ENCODE measurements at regions not wholly inside any gene's neighbourhood (a gene's known extent, or its start where the extent isn't known, plus 50 kb on each side); places are given as distances from the start of the nearest gene placed in this dataset.
"Not testable (repeated sequence)": the region's sequence is repeated elsewhere in the genome, so short reads cannot be mapped to it uniquely, and the experiment has no call there.

GRCh38 chr2:159880729-159881128 lies 82.7 kb upstream of the CD302 start:
- Histone ChIP-seq H3K9me3 (ENCODE audit: low read depth) (no peaks in the 10 kb centered on the region), H3K36me3 (no peaks in the 10 kb centered on the region), H3K27ac (no peak overlapping the region), H3K4me1 (ENCODE audit: low read depth) (no peaks in the 10 kb centered on the region), H3K27me3 (no peaks in the 10 kb centered on the region), H3K4me3 (no peak overlapping the region)
- no peak for DNase-seq (ENCODE audit: low read depth in 1 of 2, low spot score in 1 of 2)
- TF ChIP-seq CTCF (IDR thresholded peaks at IDR 0.05; ENCODE audit: low read depth, low read length): no peak

- Histone ChIP-seq H3K4me3 (no peak overlapping the region), H3K27ac (no peak overlapping the region), H3K27me3 (no peaks in the 10 kb centered on the region), H3K9me3 (ENCODE audit: low read depth) (no peaks in the 10 kb centered on the region), H3K36me3 (no peaks in the 10 kb centered on the region), H3K4me1 (ENCODE audit: low read depth) (no peaks in the 10 kb centered on the region)
- DNase-seq (ENCODE audit: low read depth in 1 of 2, low spot score in 1 of 2): peak in 1 of 2 donors; percentile 56
- no peak for TF ChIP-seq CTCF (IDR thresholded peaks at IDR 0.05; ENCODE audit: low read depth, low read length)
These were observed 81.1 kb upstream of the CD302 start for GRCh38 chr2:159879051-159879604.

GRCh38 chr2:159875083-159875482 lies 77.1 kb upstream of the CD302 start:
- Histone ChIP-seq H3K27ac (no peak overlapping the region), H3K4me1 (ENCODE audit: low read depth) (no peaks in the 10 kb centered on the region), H3K9me3 (ENCODE audit: low read depth) (no peaks in the 10 kb centered on the region), H3K36me3 (no peaks in the 10 kb centered on the region), H3K27me3 (no peaks in the 10 kb centered on the region), H3K4me3 (no peak overlapping the region)
- TF ChIP-seq CTCF (IDR thresholded peaks at IDR 0.05; ENCODE audit: low read depth, low read length): no peak
- no peak for DNase-seq (ENCODE audit: low read depth in 1 of 2, low spot score in 1 of 2)

- no peaks in the 10 kb centered on the region for H3K4me1 ChIP-seq (ENCODE audit: low read depth)
- H3K27ac ChIP-seq: no peak overlapping the region
- no peaks in the 10 kb centered on the region for H3K9me3 ChIP-seq (ENCODE audit: low read depth)
- H3K27me3 ChIP-seq: no peaks in the 10 kb centered on the region
- TF ChIP-seq CTCF (IDR thresholded peaks at IDR 0.05; ENCODE audit: low read depth, low read length): no peak
- H3K4me3 ChIP-seq: no peak overlapping the region
- H3K36me3 ChIP-seq: no peaks in the 10 kb centered on the region
- no peak for DNase-seq (ENCODE audit: low read depth in 1 of 2, low spot score in 1 of 2)
These were observed 75.2 kb upstream of the CD302 start for GRCh38 chr2:159873258-159873657.

GRCh38 chr2:159872353-159872752 lies 74.3 kb upstream of the CD302 start:
- H3K27me3 ChIP-seq: no peaks in the 10 kb centered on the region
- no peak for TF ChIP-seq CTCF (IDR thresholded peaks at IDR 0.05; ENCODE audit: low read depth, low read length)
- H3K9me3 ChIP-seq (ENCODE audit: low read depth): no peaks in the 10 kb centered on the region
- H3K36me3 ChIP-seq: no peaks in the 10 kb centered on the region
- DNase-seq (ENCODE audit: low read depth in 1 of 2, low spot score in 1 of 2): no peak
- H3K4me3 ChIP-seq: no peak overlapping the region
- H3K27ac ChIP-seq: no peak overlapping the region
- no peaks in the 10 kb centered on the region for H3K4me1 ChIP-seq (ENCODE audit: low read depth)

- H3K27ac ChIP-seq; H3K4me1 ChIP-seq (ENCODE audit: low read depth); H3K27me3 ChIP-seq; H3K36me3 ChIP-seq; DNase-seq (ENCODE audit: low read depth in 1 of 2, low spot score in 1 of 2); H3K4me3 ChIP-seq; H3K9me3 ChIP-seq (ENCODE audit: low read depth): not testable (repeated sequence)
These were observed 70.7 kb upstream of the CD302 start for GRCh38 chr2:159868598-159869159.

All from cardiac muscle cell (in vitro differentiated cells and primary cell).